RWPE1 (cell line): ENCODE measurements at regions not wholly inside any gene's neighbourhood (a gene's known extent, or its start where the extent isn't known, plus 50 kb on each side); places are given as distances from the start of the nearest gene placed in this dataset.

ENCODE experiments used
- CTCF ChIA-PET: fragments of 350-600 bp; sonication (Branson Sonifier 250); formaldehyde crosslinking; extraction: SDS; loops from one replicate; lab custom pipeline; 2021; lab: Yijun Ruan, JAX
- POLR2A ChIA-PET: fragments of 400-600 bp; formaldehyde crosslinking; extraction: SDS; loops from one replicate; lab custom pipeline; 2020; ENCODE audit warnings: antibody characterized with exemption; ENCODE audit not compliant: low non-redundant PET; lab: Yijun Ruan, JAX
- DNase-seq: peaks from one replicate; pipeline ENCODE4 v3.0.0; 2012; ENCODE audit warnings: low spot score
- H3K27ac ChIP-seq: fragments of 450-650 bp; 2 replicates; pipeline ENCODE4 v1.5.1; 2017
- CTCF ChIP-seq: fragments of 450-650 bp; conservative IDR thresholded peaks from 2 replicates; pipeline ENCODE4 v1.5.1; 2017; ENCODE audit warnings: low read depth, mild to moderate bottlenecking

- ChIA-PET POLR2A (no interaction called here), CTCF (no interaction called here)
- no peak for TF ChIP-seq CTCF
- H3K27ac ChIP-seq, result no peak overlapping the region
- DNase-seq, result no peak
These were observed 540.3 kb downstream of the BCL11B start for GRCh38 chr14:98731701-98732100.

- no peak overlapping the region for H3K27ac ChIP-seq
- TF ChIP-seq CTCF, result no peak
- ChIA-PET POLR2A (no interaction called here), CTCF (interaction anchor here (1.3 kb wide), 1 partner anchor 24 kb away, joined by 3 read pairs; no protein-coding TSS in a partner anchor)
- DNase-seq, result no peak
These were observed 538.5 kb downstream of the BCL11B start for GRCh38 chr14:98733536-98733935.

- CTCF ChIA-PET, result no interaction called here
- H3K27ac ChIP-seq, result no peak overlapping the region
- no peak for TF ChIP-seq CTCF
- no peak for DNase-seq
- POLR2A ChIA-PET, result no interaction called here
These were observed 535.2 kb downstream of the BCL11B start for GRCh38 chr14:98736701-98737338.

- no peak for DNase-seq
- POLR2A ChIA-PET, result no interaction called here
- TF ChIP-seq CTCF, result no peak
- CTCF ChIA-PET, result no interaction called here
- no peak overlapping the region for H3K27ac ChIP-seq
These were observed 530.5 kb downstream of the BCL11B start for GRCh38 chr14:98741523-98741922.

- CTCF ChIA-PET, result no interaction called here
- DNase-seq, result no peak
- no peak overlapping the region for H3K27ac ChIP-seq
- POLR2A ChIA-PET, result no interaction called here
- no peak for TF ChIP-seq CTCF
These were observed 530.0 kb downstream of the BCL11B start for GRCh38 chr14:98742001-98742400.

- no peak for DNase-seq
- H3K27ac ChIP-seq, result no peak overlapping the region
- ChIA-PET POLR2A (no interaction called here), CTCF (no interaction called here)
- no peak for TF ChIP-seq CTCF
These were observed 528.5 kb downstream of the BCL11B start for GRCh38 chr14:98743536-98743935.
